Tibial artery (tissue), 4 donors: ENCODE measurements at regions not wholly inside any gene's neighbourhood (a gene's known extent, or its start where the extent isn't known, plus 50 kb on each side); places are given as distances from the start of the nearest gene placed in this dataset.

Experiments
- DNase-seq, 2 donors: peaks; one replicate each; pipeline ENCODE4 v3.0.0-alpha.2; 2019
- H3K27ac ChIP-seq, 2 donors: fragments of 200-600 bp; sonication (generic) in 1 of 2; 1 replicate in 1 of 2; 2 replicates in 1 of 2; pipeline ENCODE4 v1.5.1; 2018 to 2019; ENCODE audit warnings: mild to moderate bottlenecking in 1 of 2
- H3K27me3 ChIP-seq, 2 donors: fragments of 200-600 bp; sonication (generic) in 1 of 2; one replicate each; pipeline versions ENCODE4 v1.5.1 to v1.6.0; 2016 to 2019
- H3K36me3 ChIP-seq, 3 donors: fragments of 200-600 bp; sonication (generic) in 2 of 3; one replicate each; pipeline ENCODE4 v1.5.1; 2016 to 2019; ENCODE audit warnings: mild to moderate bottlenecking in 2 of 3
- H3K4me1 ChIP-seq, 4 donors: fragments of 200-600 bp; sonication (generic) in 2 of 4; 1 replicate in 3 of 4; 2 replicates in 1 of 4; pipeline ENCODE4 v1.5.1; 2016 to 2019
- H3K4me3 ChIP-seq, 2 donors: fragments of 200-600 bp; sonication (generic) in 1 of 2; 1 replicate in 1 of 2; 2 replicates in 1 of 2; pipeline ENCODE4 v1.5.1; 2018 to 2019; ENCODE audit warnings: mild to moderate bottlenecking in 2 of 2
- H3K9me3 ChIP-seq, 3 donors: fragments of 200-600 bp; sonication (generic) in 1 of 3; one replicate each; pipeline ENCODE4 v1.5.1; 2016 to 2019
- intact Hi-C: fragments of 100-400 bp; cut with DNase I; formaldehyde crosslinking; loops from one replicate; pipeline ENCODE4 v1.15.0; 2023; ENCODE audit warnings: low total_unique reads
- TF ChIP-seq, protein P1 (sequence below), 2 experiments: fragments of 200-600 bp in 1 of 2; fragments of 450-650 bp in 1 of 2; IDR thresholded peaks; one replicate each; pipeline ENCODE4 v1.5.1; 2017 to 2019; ENCODE audit warnings: antibody characterized with exemption in 2 of 2, mild to moderate bottlenecking in 1 of 2, moderate library complexity in 1 of 2

- H3K27ac ChIP-seq: no peak overlapping the region
- H3K36me3 ChIP-seq: no peaks in the 10 kb centered on the region
- H3K4me3 ChIP-seq: no peak overlapping the region
- H3K4me1 ChIP-seq: peaks cover 0 to 14% (median 3%) of the 10 kb centered on the region in 4 donors
- no peaks in the 10 kb centered on the region for H3K9me3 ChIP-seq
- TF ChIP-seq, protein P1, sequence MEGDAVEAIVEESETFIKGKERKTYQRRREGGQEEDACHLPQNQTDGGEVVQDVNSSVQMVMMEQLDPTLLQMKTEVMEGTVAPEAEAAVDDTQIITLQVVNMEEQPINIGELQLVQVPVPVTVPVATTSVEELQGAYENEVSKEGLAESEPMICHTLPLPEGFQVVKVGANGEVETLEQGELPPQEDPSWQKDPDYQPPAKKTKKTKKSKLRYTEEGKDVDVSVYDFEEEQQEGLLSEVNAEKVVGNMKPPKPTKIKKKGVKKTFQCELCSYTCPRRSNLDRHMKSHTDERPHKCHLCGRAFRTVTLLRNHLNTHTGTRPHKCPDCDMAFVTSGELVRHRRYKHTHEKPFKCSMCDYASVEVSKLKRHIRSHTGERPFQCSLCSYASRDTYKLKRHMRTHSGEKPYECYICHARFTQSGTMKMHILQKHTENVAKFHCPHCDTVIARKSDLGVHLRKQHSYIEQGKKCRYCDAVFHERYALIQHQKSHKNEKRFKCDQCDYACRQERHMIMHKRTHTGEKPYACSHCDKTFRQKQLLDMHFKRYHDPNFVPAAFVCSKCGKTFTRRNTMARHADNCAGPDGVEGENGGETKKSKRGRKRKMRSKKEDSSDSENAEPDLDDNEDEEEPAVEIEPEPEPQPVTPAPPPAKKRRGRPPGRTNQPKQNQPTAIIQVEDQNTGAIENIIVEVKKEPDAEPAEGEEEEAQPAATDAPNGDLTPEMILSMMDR (IDR thresholded peaks at IDR 0.05): no peak
- intact Hi-C loops: no loop called here
- H3K27me3 ChIP-seq: no peaks in the 10 kb centered on the region
- DNase-seq: no peak
These were observed 93.2 kb downstream of the FOXF2 start for GRCh38 chr6:1482381-1483166.

GRCh38 chr6:1485678-1486077, 96.3 kb downstream of the FOXF2 start:
- TF ChIP-seq, protein P1 (IDR thresholded peaks at IDR 0.05): no peak
- Histone ChIP-seq H3K4me1 (peaks cover 0 to 12% (median 3%) of the 10 kb centered on the region in 4 donors), H3K27ac (no peak overlapping the region), H3K27me3 (no peaks in the 10 kb centered on the region), H3K9me3 (no peaks in the 10 kb centered on the region), H3K4me3 (no peak overlapping the region), H3K36me3 (no peaks in the 10 kb centered on the region)
- no peak for DNase-seq
- intact Hi-C loops: no loop called here

- H3K4me1 ChIP-seq: peaks cover 0 to 5% (median 2%) of the 10 kb centered on the region in 4 donors
- no peak for DNase-seq
- TF ChIP-seq, protein P1 (IDR thresholded peaks at IDR 0.05): no peak
- no peak overlapping the region for H3K4me3 ChIP-seq
- H3K9me3 ChIP-seq: no peaks in the 10 kb centered on the region
- H3K27ac ChIP-seq: no peak overlapping the region
- intact Hi-C loops: no loop called here
- H3K36me3 ChIP-seq: no peaks in the 10 kb centered on the region
- H3K27me3 ChIP-seq: no peaks in the 10 kb centered on the region
These were observed 97.0 kb downstream of the FOXF2 start for GRCh38 chr6:1486387-1486786.

DNA sequence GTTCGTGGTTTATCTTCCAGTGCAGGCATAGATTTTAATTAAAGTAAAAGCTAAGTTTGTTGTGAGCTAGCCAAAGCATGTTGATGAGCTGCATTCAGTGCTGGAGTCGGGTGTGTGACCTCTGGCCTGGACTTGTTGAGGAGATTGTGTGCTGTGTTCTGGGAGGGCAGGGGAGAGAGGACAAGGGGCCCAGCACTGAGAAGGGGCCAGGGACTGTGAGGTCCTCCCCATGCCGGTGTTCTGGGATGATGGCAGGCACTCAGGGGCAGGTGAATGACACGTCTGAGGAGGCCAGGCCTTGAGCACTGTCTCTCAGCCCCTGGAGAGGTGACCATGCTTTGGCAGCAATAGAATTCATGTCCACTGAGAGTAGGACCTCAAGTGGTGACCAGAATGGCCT, 97.9 kb downstream of the FOXF2 start:
- Histone ChIP-seq H3K27ac (no peak overlapping the region), H3K4me1 (no peaks in the 10 kb centered on the region), H3K27me3 (no peaks in the 10 kb centered on the region), H3K9me3 (no peaks in the 10 kb centered on the region), H3K36me3 (no peaks in the 10 kb centered on the region), H3K4me3 (no peak overlapping the region)
- intact Hi-C loops: no loop called here
- no peak for DNase-seq
- TF ChIP-seq, protein P1 (IDR thresholded peaks at IDR 0.05): no peak

DNA sequence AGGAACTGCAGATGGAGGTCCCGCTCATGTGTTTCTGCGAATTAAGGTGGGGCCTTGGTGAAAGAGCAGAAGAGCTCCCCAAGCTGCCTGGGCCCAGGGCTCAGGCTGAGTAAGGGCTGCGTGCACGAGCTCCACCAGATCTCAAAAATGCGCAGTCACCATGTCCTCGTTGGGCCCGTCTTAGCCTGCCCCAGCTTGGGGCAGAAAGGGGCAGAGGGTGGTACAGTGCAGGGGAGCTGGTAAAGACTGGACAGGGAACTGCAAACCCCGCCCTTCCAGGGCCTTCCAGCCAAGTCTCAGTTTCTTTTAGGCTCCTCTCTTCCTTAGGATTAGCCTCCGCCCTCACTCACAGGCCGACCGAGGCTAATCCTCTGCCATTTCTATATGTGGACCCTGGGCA, 101.6 kb downstream of the FOXF2 start:
- intact Hi-C loops: no loop called here

More for the DNA sequence above, 101.6 kb downstream of the FOXF2 start:
- DNase-seq: no peak
- TF ChIP-seq, protein P1 (IDR thresholded peaks at IDR 0.05): no peak
- Histone ChIP-seq H3K27ac (no peak overlapping the region), H3K9me3 (peaks cover 0 to 8% (median 4%) of the 10 kb centered on the region in 3 donors), H3K27me3 (no peaks in the 10 kb centered on the region), H3K36me3 (no peaks in the 10 kb centered on the region), H3K4me1 (no peaks in the 10 kb centered on the region), H3K4me3 (no peak overlapping the region)
